Ishikawa (cell line): ENCODE measurements at regions not wholly inside any gene's neighbourhood (a gene's known extent, or its start where the extent isn't known, plus 50 kb on each side); places are given as distances from the start of the nearest gene placed in this dataset.

Experiments used
- CEBPB ChIP-seq: IDR thresholded peaks from 2 replicates; pipeline ENCODE4 v1.6.1; 2012
- CREB1 ChIP-seq: IDR thresholded peaks from 2 replicates; pipeline ENCODE4 v1.6.1; 2012; ENCODE audit warnings: low read depth
- EGR1 ChIP-seq: IDR thresholded peaks from 2 replicates; pipeline ENCODE4 v1.6.1; 2012
- EP300 ChIP-seq: IDR thresholded peaks from 2 replicates; pipeline ENCODE4 v1.6.1; 2012; ENCODE audit warnings: borderline replicate concordance
- FOXM1 ChIP-seq: IDR thresholded peaks from 2 replicates; pipeline ENCODE4 v1.6.1; 2012; ENCODE audit warnings: low read depth, borderline replicate concordance
- NFIC ChIP-seq: IDR thresholded peaks from 2 replicates; pipeline ENCODE4 v1.6.1; 2012
- RAD21 ChIP-seq: IDR thresholded peaks from 2 replicates; pipeline ENCODE4 v1.6.1; 2012; ENCODE audit warnings: low read depth
- TAF1 ChIP-seq: IDR thresholded peaks from 2 replicates; pipeline ENCODE4 v1.6.1; 2012; ENCODE audit warnings: low read depth, mild to moderate bottlenecking
- TCF12 ChIP-seq: IDR thresholded peaks from 2 replicates; pipeline ENCODE4 v1.6.1; 2012; ENCODE audit warnings: low read depth
- TEAD4 ChIP-seq: IDR thresholded peaks from 2 replicates; pipeline ENCODE4 v1.6.1; 2012
- YY1 ChIP-seq: IDR thresholded peaks from 2 replicates; pipeline ENCODE4 v1.6.1; 2012; ENCODE audit warnings: low read depth
- ZBTB7A ChIP-seq: IDR thresholded peaks from 2 replicates; pipeline ENCODE4 v1.6.1; 2012; ENCODE audit warnings: low read depth
- TF ChIP-seq, protein P1 (sequence below): IDR thresholded peaks from 2 replicates; pipeline ENCODE4 v1.6.1; 2012; ENCODE audit warnings: low read depth, mild to moderate bottlenecking
- TF ChIP-seq, protein P2 (sequence below): IDR thresholded peaks from 2 replicates; pipeline ENCODE4 v1.6.1; 2012
- TF ChIP-seq, protein P3 (sequence below): IDR thresholded peaks from 2 replicates; pipeline ENCODE4 v1.6.1; 2012

DNA sequence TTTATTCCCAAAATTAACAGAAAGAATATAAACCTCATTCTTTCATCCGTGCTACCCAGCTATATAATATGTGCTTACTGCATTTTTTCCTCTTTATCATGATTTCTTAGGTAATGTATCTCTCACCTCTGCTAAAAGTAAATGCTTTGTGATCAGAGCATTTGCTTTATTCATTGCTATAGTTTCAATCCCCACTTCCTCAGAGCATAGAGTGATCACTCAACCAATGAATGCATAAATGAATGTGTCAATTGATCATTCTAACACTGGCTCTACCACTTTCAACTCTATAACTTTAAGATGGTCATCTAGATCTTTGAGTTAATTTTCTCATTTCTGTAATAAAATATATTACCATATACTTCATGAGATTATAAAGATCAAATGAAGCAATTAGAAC, 719.2 kb downstream of the CETN3 start:
- TF ChIP-seq CREB1 (no peak), FOXM1 (no peak), RAD21 (no peak), TCF12 (no peak), EP300 (no peak)
- TF ChIP-seq, protein P1, sequence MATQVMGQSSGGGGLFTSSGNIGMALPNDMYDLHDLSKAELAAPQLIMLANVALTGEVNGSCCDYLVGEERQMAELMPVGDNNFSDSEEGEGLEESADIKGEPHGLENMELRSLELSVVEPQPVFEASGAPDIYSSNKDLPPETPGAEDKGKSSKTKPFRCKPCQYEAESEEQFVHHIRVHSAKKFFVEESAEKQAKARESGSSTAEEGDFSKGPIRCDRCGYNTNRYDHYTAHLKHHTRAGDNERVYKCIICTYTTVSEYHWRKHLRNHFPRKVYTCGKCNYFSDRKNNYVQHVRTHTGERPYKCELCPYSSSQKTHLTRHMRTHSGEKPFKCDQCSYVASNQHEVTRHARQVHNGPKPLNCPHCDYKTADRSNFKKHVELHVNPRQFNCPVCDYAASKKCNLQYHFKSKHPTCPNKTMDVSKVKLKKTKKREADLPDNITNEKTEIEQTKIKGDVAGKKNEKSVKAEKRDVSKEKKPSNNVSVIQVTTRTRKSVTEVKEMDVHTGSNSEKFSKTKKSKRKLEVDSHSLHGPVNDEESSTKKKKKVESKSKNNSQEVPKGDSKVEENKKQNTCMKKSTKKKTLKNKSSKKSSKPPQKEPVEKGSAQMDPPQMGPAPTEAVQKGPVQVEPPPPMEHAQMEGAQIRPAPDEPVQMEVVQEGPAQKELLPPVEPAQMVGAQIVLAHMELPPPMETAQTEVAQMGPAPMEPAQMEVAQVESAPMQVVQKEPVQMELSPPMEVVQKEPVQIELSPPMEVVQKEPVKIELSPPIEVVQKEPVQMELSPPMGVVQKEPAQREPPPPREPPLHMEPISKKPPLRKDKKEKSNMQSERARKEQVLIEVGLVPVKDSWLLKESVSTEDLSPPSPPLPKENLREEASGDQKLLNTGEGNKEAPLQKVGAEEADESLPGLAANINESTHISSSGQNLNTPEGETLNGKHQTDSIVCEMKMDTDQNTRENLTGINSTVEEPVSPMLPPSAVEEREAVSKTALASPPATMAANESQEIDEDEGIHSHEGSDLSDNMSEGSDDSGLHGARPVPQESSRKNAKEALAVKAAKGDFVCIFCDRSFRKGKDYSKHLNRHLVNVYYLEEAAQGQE, result no peak

DNA sequence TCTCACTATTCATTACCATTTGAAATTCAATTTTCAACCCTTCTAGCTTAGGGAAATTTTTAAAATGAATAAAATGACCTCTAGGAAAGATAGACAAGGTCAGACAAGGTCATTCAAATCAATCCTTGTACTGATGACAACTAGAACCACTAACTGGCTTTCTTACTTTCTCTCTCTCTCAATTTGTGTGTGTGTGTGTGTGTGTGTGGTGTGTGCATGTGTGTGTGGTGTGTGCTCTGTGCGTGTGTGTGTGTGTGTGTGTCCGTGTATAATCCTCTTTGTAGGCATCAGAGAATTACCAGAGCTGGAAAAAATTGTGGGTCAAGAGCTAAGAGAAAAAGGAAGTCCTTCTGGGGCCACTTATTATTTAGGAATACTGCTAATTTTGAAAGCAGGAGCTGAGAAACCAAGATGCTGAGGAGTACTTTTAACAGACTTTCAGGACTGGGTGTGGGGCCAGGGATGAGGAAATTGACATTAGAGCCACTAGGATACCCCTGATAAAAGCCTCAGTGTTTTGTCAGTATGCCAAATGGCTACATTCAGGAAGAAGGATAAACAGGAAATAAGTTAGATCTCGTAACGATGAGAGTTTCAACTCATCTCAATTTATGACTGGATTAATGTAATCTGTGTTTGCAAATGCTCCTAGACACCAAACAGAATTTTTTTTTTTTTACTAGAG, 723.3 kb downstream of the CETN3 start:
- no peak for TF ChIP-seq CREB1
- TF ChIP-seq FOXM1, result no peak
- TF ChIP-seq, protein P2, sequence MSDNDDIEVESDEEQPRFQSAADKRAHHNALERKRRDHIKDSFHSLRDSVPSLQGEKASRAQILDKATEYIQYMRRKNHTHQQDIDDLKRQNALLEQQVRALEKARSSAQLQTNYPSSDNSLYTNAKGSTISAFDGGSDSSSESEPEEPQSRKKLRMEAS, result no peak
- TF ChIP-seq CEBPB, result no peak

DNA sequence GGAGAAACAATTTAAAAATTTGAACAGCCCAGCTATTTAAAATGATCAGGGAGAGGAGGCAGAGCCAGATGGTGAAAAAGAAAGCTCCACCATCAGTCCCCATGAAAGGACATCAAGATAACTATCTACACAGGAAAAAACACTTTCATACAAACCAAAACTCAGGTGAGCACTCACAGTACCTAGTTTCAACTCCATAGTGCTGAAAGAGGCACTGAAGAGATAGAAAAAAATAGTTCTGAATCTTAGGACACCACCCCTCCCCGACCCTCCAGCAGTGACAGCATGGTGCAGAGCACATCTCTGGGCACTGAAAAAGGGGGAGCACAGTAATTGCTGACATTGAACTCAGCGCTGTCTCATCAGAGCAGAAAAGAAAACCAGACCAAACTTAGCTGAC, 732.9 kb downstream of the CETN3 start:
- no peak for TF ChIP-seq EGR1
- TF ChIP-seq, protein P2, result no peak
- no peak for TF ChIP-seq TEAD4
- TF ChIP-seq CREB1, result no peak
- TF ChIP-seq NFIC, result no peak
- no peak for TF ChIP-seq TAF1
- TF ChIP-seq FOXM1, result no peak
- TF ChIP-seq EP300, result no peak
- TF ChIP-seq RAD21, result no peak
- TF ChIP-seq TCF12, result no peak
- TF ChIP-seq, protein P1, result no peak
- no peak for TF ChIP-seq YY1
- TF ChIP-seq ZBTB7A, result no peak
- TF ChIP-seq, protein P3, sequence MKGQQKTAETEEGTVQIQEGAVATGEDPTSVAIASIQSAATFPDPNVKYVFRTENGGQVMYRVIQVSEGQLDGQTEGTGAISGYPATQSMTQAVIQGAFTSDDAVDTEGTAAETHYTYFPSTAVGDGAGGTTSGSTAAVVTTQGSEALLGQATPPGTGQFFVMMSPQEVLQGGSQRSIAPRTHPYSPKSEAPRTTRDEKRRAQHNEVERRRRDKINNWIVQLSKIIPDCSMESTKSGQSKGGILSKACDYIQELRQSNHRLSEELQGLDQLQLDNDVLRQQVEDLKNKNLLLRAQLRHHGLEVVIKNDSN, result no peak
- TF ChIP-seq CEBPB, result no peak

DNA sequence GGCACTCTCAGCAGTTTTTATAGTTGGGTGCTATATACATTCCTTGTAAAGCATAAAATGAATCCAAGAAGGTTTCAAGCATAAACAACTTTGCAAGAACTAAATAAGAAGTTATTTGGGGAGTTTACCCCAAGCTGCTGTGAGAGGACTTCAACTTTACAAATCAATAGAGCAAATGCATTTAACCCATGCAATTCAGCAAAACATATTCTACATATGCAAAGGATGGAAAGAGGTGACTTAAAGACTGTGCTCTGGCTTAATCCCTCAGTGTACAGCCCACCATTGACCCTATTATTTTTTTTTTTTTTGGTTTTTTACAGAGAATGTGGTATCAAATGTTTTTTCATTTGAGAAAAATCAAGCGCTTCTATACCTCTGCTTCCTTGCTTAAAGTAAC, 736.5 kb downstream of the CETN3 start:
- TF ChIP-seq, protein P3, result no peak
- no peak for TF ChIP-seq ZBTB7A
- no peak for TF ChIP-seq TEAD4
- TF ChIP-seq FOXM1, result no peak
- TF ChIP-seq, protein P2, result no peak
- TF ChIP-seq TAF1, result no peak
- no peak for TF ChIP-seq EP300
- TF ChIP-seq TCF12, result no peak
- TF ChIP-seq YY1, result no peak
- no peak for TF ChIP-seq NFIC
- TF ChIP-seq, protein P1, result no peak
- TF ChIP-seq RAD21, result no peak
- no peak for TF ChIP-seq CEBPB
- no peak for TF ChIP-seq CREB1
- TF ChIP-seq EGR1, result no peak

DNA sequence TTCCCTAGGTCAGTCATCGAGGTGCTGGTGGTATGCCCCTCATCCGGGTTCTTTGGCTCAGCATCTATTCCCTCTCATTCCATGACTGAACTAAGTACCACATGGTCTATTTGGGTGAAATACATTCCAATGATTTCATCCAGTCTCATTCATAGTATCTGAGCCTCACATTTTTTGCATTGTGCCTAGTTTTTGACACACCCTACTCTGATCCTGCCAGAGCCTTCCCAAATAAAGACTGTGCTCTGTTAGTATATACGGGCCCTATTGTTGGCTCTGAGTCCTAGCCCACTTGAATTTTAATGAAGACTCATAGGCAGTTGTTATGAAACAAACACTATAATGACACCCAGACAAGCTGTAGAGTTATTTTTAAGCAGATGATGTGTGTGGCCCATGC, 740.7 kb downstream of the CETN3 start:
- TF ChIP-seq CREB1, result no peak
- TF ChIP-seq EP300, result no peak
- no peak for TF ChIP-seq FOXM1
- TF ChIP-seq RAD21, result no peak
- TF ChIP-seq TEAD4, result no peak
- TF ChIP-seq, protein P2, result no peak
- TF ChIP-seq ZBTB7A, result no peak
- no peak for TF ChIP-seq YY1
- TF ChIP-seq, protein P1, result no peak
- TF ChIP-seq TCF12, result no peak
- TF ChIP-seq, protein P3, result no peak
- no peak for TF ChIP-seq NFIC
- no peak for TF ChIP-seq CEBPB
- no peak for TF ChIP-seq TAF1
- no peak for TF ChIP-seq EGR1
